A549 (cell line): ENCODE measurements at regions not wholly inside any gene's neighbourhood (a gene's known extent, or its start where the extent isn't known, plus 50 kb on each side); places are given as distances from the start of the nearest gene placed in this dataset.

Experiments
- ATAC-seq, 2 experiments: fragments of 200-7000 bp in 1 of 2; fragments of >200 bp in 1 of 2; cut with Nextera tagmentation in 1 of 2; cut with Tn5 transposase in 1 of 2; 3 replicates each; pipeline versions ENCODE4 v1.8.0 to v1.9.1; 2018 to 2020; ENCODE audit warnings: mild to moderate bottlenecking in 1 of 2, moderate library complexity in 1 of 2
- CTCF ChIA-PET: fragments of 300-600 bp; sonication (Branson Sonifier 250); formaldehyde crosslinking; extraction: SDS; loops from one replicate; lab custom pipeline; 2021; ENCODE audit warnings: antibody characterized with exemption, inconsistent platforms; lab: Yijun Ruan, JAX
- POLR2A ChIA-PET: fragments of 350-600 bp; formaldehyde crosslinking; extraction: SDS; loops from one replicate; lab custom pipeline; 2021; ENCODE audit warnings: antibody characterized with exemption, inconsistent platforms; lab: Yijun Ruan, JAX
- DNase-seq, 2 experiments: peaks; one replicate each; pipeline versions ENCODE4 v3.0.0 to v3.0.0-alpha.2; 2011 to 2016; ENCODE audit warnings: low read depth in 1 of 2, low spot score in 1 of 2
- FAIRE-seq: peaks from 2 replicates; lab custom pipeline; 2011; peaks lifted over from hg19 to GRCh38; lab: Jason Lieb, UNC
- H3K27ac ChIP-seq, 2 experiments: fragments of >200 bp; sonication (Bioruptor Twin); formaldehyde crosslinking; 3 replicates each; pipeline ENCODE4 v1.5.1; 2016 to 2017
- H3K4me1 ChIP-seq: fragments of >200 bp; sonication (Bioruptor Twin); formaldehyde crosslinking; 3 replicates; pipeline ENCODE4 v1.6.1; 2016
- H3K4me2 ChIP-seq: fragments of >200 bp; sonication (Bioruptor Twin); formaldehyde crosslinking; 3 replicates; pipeline ENCODE4 v1.6.1; 2016
- H3K4me3 ChIP-seq: fragments of >200 bp; sonication (Bioruptor Twin); formaldehyde crosslinking; 3 replicates; pipeline ENCODE4 v1.5.1; 2016
- H3K9me3 ChIP-seq: fragments of >200 bp; sonication (Bioruptor Twin); formaldehyde crosslinking; 3 replicates; pipeline ENCODE4 v1.6.1; 2016
- CBX2 ChIP-seq: fragments of 200-600 bp; sonication (generic); IDR thresholded peaks from 2 replicates; pipeline ENCODE4 v1.6.1; 2016; ENCODE audit warnings: low read depth, mild to moderate bottlenecking, borderline replicate concordance
- CHD2 ChIP-seq: fragments of 150-350 bp; IDR thresholded peaks from 2 replicates; pipeline ENCODE4 v1.6.1; 2014; ENCODE audit warnings: low read length; ENCODE audit not compliant: partially characterized antibody
- CHD4 ChIP-seq: fragments of 200-600 bp; sonication (generic); IDR thresholded peaks from 2 replicates; pipeline ENCODE4 v1.6.1; 2016; ENCODE audit warnings: antibody characterized with exemption, mild to moderate bottlenecking, borderline replicate concordance
- EHF ChIP-seq: fragments of 250-450 bp; sonication (Bioruptor Pico); IDR thresholded peaks from 2 replicates; pipeline ENCODE4 v1.5.0; 2020; ENCODE audit warnings: mild to moderate bottlenecking
- ESRRA ChIP-seq: fragments of 150-350 bp; IDR thresholded peaks from 2 replicates; pipeline ENCODE4 v1.6.1; 2014; ENCODE audit warnings: mild to moderate bottlenecking, low read length, borderline replicate concordance
- FOSB ChIP-seq: fragments of 250-450 bp; sonication (Bioruptor Pico); IDR thresholded peaks from 2 replicates; pipeline ENCODE4 v1.5.0; 2020; ENCODE audit warnings: mild to moderate bottlenecking, moderate library complexity
- FOXS1 ChIP-seq: fragments of 250-450 bp; sonication (Bioruptor Pico); IDR thresholded peaks from 2 replicates; pipeline ENCODE4 v1.5.0; 2020; ENCODE audit warnings: mild to moderate bottlenecking, moderate library complexity
- HES2 ChIP-seq: fragments of >200 bp; sonication (Bioruptor Twin); formaldehyde crosslinking; IDR thresholded peaks from 2 replicates; pipeline ENCODE4 v1.6.1; 2016
- JUNB ChIP-seq: fragments of >200 bp; sonication (Bioruptor Twin); formaldehyde crosslinking; IDR thresholded peaks from 2 replicates; pipeline ENCODE4 v1.6.1; 2016
- KDM5A ChIP-seq: fragments of 200-600 bp; sonication (generic); IDR thresholded peaks from 2 replicates; pipeline ENCODE4 v1.6.1; 2016; ENCODE audit warnings: antibody characterized with exemption, mild to moderate bottlenecking
- MAFK ChIP-seq: fragments of 450-650 bp; IDR thresholded peaks from 2 replicates; pipeline ENCODE4 v1.6.1; 2014; ENCODE audit not compliant: partially characterized antibody
- MAZ ChIP-seq: fragments of 150-350 bp; IDR thresholded peaks from 2 replicates; pipeline ENCODE4 v1.6.1; 2014; ENCODE audit warnings: antibody characterized with exemption, low read depth, low read length, borderline replicate concordance
- MYC ChIP-seq: IDR thresholded peaks from 2 replicates; pipeline ENCODE4 v1.6.1; 2012; ENCODE audit warnings: mild to moderate bottlenecking, inconsistent platforms, low read length, improper control_type of control experiment, borderline replicate concordance
- NFE2L2 ChIP-seq: fragments of 150-350 bp; conservative IDR thresholded peaks from 2 replicates; pipeline ENCODE4 v1.6.1; 2014; ENCODE audit warnings: low read length
- NPAS2 ChIP-seq: fragments of 250-450 bp; sonication (Bioruptor Pico); IDR thresholded peaks from 2 replicates; pipeline ENCODE4 v1.8.0; 2022; ENCODE audit warnings: mild to moderate bottlenecking, moderate library complexity, borderline replicate concordance
- POLR2AphosphoS2 ChIP-seq: conservative IDR thresholded peaks from 2 replicates; pipeline ENCODE4 v1.6.1; 2012; ENCODE audit warnings: low read length, improper control_type of control experiment, inconsistent platforms
- RCOR1 ChIP-seq: fragments of 150-350 bp; IDR thresholded peaks from 2 replicates; pipeline ENCODE4 v1.6.1; 2014; ENCODE audit warnings: antibody characterized with exemption, low read length, low read depth
- RFX5 ChIP-seq: fragments of 450-650 bp; IDR thresholded peaks from 2 replicates; pipeline ENCODE4 v1.7.1; 2014; ENCODE audit warnings: antibody characterized with exemption, mild to moderate bottlenecking, moderate library complexity
- RNF2 ChIP-seq: fragments of 200-600 bp; sonication (generic); IDR thresholded peaks from 2 replicates; pipeline ENCODE4 v1.6.1; 2016; ENCODE audit warnings: low read depth, mild to moderate bottlenecking, antibody characterized with exemption, moderate library complexity, borderline replicate concordance
- SMC3 ChIP-seq: fragments of >200 bp; sonication (Bioruptor Twin); formaldehyde crosslinking; IDR thresholded peaks from 3 replicates; pipeline ENCODE4 v1.6.1; 2018; ENCODE audit warnings: inconsistent platforms
- SREBF2 ChIP-seq: fragments of 450-650 bp; IDR thresholded peaks from 2 replicates; pipeline ENCODE4 v1.6.1; 2014; ENCODE audit warnings: mild to moderate bottlenecking, moderate library complexity
- ZC3H11A ChIP-seq: fragments of 450-650 bp; IDR thresholded peaks from 2 replicates; pipeline ENCODE4 v1.6.1; 2014; ENCODE audit warnings: antibody characterized with exemption, mild to moderate bottlenecking
- WGBS: methylation state at CpG from one replicate; pipeline ENCODE4 v1.1.6; 2017; ENCODE audit errors: missing lambda C conversion rate; 5-methylcytosine and 5-hydroxymethylcytosine counted together
- TF ChIP-seq, protein P1 (sequence below): fragments of 250-450 bp; sonication (Bioruptor Pico); IDR thresholded peaks from 2 replicates; pipeline ENCODE4 v1.5.0; 2021; ENCODE audit warnings: mild to moderate bottlenecking, moderate library complexity, borderline replicate concordance
- TF ChIP-seq, protein P2 (sequence below): IDR thresholded peaks from 2 replicates; pipeline ENCODE4 v1.6.1; 2012
- TF ChIP-seq, protein P3 (sequence below): fragments of 200-600 bp; sonication (generic); IDR thresholded peaks from 2 replicates; pipeline ENCODE4 v1.6.1; 2016; ENCODE audit warnings: antibody characterized with exemption, mild to moderate bottlenecking, moderate library complexity

- no peak for TF ChIP-seq SREBF2
- TF ChIP-seq EHF (CRISPR knock-in tag), result no peak
- Histone ChIP-seq H3K27ac (no peak overlapping the region), H3K4me3 (no peak overlapping the region), H3K9me3 (no peaks in the 10 kb centered on the region), H3K4me2 (no peak overlapping the region), H3K4me1 (no peaks in the 10 kb centered on the region)
- DNase-seq, result no peak
- CTCF ChIA-PET, result no interaction called here
- POLR2A ChIA-PET, result no interaction called here
- no peak for ATAC-seq
- 0% methylated on average over 4 of the region's 4 CpGs for WGBS
- FAIRE-seq, result no peak
These were observed 360.7 kb upstream of the CHD6 start for GRCh38 chr20:41978875-41979274.

GRCh38 chr20:41978246-41978790 is 360.1 kb upstream of the CHD6 start:
- FAIRE-seq, result no peak
- 4% methylated on average over 4 of the region's 4 CpGs for WGBS
- CTCF ChIA-PET, result no interaction called here
- H3K9me3 ChIP-seq, result no peaks in the 10 kb centered on the region
- no peak overlapping the region for H3K4me3 ChIP-seq
- no peak for TF ChIP-seq CHD2
- no peak for TF ChIP-seq JUNB
- no peak for TF ChIP-seq NFE2L2
- no peak for TF ChIP-seq ESRRA
- TF ChIP-seq CBX2, result no peak
- no peak for TF ChIP-seq KDM5A
- TF ChIP-seq SREBF2, result no peak
- no peak overlapping the region for H3K4me2 ChIP-seq
- POLR2A ChIA-PET, result no interaction called here
- no peak for ATAC-seq
- DNase-seq, result no peak
- no peak overlapping the region for H3K27ac ChIP-seq
- H3K4me1 ChIP-seq, result no peaks in the 10 kb centered on the region

GRCh38 chr20:41969656-41970055 is 351.5 kb upstream of the CHD6 start:
- Histone ChIP-seq H3K4me2 (no peak overlapping the region), H3K4me3 (no peak overlapping the region), H3K4me1 (no peaks in the 10 kb centered on the region), H3K27ac (no peak overlapping the region), H3K9me3 (no peaks in the 10 kb centered on the region)
- ATAC-seq (no peak), FAIRE-seq (no peak), DNase-seq (no peak)
- ChIA-PET POLR2A (no interaction called here), CTCF (interaction anchor here (0.8 kb wide), 1 partner anchor 14 kb away, joined by 3 read pairs; no protein-coding TSS in a partner anchor)
- TF ChIP-seq CHD4 (no peak), RNF2 (no peak), MAFK (no peak), CBX2 (no peak), MYC (no peak), FOXS1 (no peak), MAZ (no peak), FOSB (CRISPR knock-in tag) (no peak), NPAS2 (CRISPR knock-in tag) (no peak), HES2 (no peak), RFX5 (no peak), ZC3H11A (no peak), SMC3 (no peak), RCOR1 (no peak), POLR2AphosphoS2 (no peak)
- TF ChIP-seq, protein P1, sequence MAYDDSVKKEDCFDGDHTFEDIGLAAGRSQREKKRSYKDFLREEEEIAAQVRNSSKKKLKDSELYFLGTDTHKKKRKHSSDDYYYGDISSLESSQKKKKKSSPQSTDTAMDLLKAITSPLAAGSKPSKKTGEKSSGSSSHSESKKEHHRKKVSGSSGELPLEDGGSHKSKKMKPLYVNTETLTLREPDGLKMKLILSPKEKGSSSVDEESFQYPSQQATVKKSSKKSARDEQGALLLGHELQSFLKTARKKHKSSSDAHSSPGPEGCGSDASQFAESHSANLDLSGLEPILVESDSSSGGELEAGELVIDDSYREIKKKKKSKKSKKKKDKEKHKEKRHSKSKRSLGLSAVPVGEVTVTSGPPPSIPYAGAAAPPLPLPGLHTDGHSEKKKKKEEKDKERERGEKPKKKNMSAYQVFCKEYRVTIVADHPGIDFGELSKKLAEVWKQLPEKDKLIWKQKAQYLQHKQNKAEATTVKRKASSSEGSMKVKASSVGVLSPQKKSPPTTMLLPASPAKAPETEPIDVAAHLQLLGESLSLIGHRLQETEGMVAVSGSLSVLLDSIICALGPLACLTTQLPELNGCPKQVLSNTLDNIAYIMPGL (CRISPR knock-in tag), result no peak
- TF ChIP-seq, protein P2, sequence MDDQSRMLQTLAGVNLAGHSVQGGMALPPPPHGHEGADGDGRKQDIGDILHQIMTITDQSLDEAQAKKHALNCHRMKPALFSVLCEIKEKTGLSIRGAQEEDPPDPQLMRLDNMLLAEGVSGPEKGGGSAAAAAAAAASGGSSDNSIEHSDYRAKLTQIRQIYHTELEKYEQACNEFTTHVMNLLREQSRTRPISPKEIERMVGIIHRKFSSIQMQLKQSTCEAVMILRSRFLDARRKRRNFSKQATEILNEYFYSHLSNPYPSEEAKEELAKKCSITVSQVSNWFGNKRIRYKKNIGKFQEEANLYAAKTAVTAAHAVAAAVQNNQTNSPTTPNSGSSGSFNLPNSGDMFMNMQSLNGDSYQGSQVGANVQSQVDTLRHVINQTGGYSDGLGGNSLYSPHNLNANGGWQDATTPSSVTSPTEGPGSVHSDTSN, result no peak
- TF ChIP-seq, protein P3, sequence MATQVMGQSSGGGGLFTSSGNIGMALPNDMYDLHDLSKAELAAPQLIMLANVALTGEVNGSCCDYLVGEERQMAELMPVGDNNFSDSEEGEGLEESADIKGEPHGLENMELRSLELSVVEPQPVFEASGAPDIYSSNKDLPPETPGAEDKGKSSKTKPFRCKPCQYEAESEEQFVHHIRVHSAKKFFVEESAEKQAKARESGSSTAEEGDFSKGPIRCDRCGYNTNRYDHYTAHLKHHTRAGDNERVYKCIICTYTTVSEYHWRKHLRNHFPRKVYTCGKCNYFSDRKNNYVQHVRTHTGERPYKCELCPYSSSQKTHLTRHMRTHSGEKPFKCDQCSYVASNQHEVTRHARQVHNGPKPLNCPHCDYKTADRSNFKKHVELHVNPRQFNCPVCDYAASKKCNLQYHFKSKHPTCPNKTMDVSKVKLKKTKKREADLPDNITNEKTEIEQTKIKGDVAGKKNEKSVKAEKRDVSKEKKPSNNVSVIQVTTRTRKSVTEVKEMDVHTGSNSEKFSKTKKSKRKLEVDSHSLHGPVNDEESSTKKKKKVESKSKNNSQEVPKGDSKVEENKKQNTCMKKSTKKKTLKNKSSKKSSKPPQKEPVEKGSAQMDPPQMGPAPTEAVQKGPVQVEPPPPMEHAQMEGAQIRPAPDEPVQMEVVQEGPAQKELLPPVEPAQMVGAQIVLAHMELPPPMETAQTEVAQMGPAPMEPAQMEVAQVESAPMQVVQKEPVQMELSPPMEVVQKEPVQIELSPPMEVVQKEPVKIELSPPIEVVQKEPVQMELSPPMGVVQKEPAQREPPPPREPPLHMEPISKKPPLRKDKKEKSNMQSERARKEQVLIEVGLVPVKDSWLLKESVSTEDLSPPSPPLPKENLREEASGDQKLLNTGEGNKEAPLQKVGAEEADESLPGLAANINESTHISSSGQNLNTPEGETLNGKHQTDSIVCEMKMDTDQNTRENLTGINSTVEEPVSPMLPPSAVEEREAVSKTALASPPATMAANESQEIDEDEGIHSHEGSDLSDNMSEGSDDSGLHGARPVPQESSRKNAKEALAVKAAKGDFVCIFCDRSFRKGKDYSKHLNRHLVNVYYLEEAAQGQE, result no peak
- 2% methylated on average over 6 of the region's 6 CpGs for WGBS
